ENCODE measurements at regions not wholly inside any gene's neighbourhood (a gene's known extent, or its start where the extent isn't known, plus 50 kb on each side); places are given as distances from the start of the nearest gene placed in this dataset.

DNA sequence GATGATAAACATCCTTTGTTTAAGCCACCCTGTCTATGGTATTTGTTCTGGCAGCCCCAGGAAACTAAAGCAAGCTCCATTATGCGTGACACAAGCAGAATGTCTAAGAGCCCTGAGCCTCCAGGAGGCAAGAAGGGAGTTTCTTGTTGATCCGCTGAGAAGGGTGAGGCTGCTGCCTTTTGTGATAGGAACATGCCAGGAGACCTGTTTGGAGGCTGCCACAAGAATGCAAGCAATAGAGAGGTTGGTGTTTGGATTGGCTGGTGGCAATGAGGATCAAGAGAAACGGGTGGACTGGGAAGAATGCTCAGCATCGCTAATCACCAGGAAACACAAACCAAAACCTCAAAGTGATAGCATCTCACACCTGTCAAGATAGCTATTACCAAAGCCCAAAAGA is 104.8 kb downstream of the ASB7 start:
- no peaks in the 10 kb centered on the region for H3K36me3 ChIP-seq
- H3K4me3 ChIP-seq: no peak overlapping the region
- H3K27ac ChIP-seq: no peak overlapping the region
- H3K27me3 ChIP-seq: no peaks in the 10 kb centered on the region
- H3K4me1 ChIP-seq: peaks cover 0 to 28% (median 17%) of the 10 kb centered on the region in 4 donors
- no peaks in the 10 kb centered on the region for H3K9me3 ChIP-seq
- no peak for DNase-seq
- TF ChIP-seq POLR2AphosphoS5 (IDR thresholded peaks at IDR 0.05) (no peak), EP300 (IDR thresholded peaks at IDR 0.05) (no peak), POLR2A (IDR thresholded peaks at IDR 0.05) (no peak)
- TF ChIP-seq, protein P1, sequence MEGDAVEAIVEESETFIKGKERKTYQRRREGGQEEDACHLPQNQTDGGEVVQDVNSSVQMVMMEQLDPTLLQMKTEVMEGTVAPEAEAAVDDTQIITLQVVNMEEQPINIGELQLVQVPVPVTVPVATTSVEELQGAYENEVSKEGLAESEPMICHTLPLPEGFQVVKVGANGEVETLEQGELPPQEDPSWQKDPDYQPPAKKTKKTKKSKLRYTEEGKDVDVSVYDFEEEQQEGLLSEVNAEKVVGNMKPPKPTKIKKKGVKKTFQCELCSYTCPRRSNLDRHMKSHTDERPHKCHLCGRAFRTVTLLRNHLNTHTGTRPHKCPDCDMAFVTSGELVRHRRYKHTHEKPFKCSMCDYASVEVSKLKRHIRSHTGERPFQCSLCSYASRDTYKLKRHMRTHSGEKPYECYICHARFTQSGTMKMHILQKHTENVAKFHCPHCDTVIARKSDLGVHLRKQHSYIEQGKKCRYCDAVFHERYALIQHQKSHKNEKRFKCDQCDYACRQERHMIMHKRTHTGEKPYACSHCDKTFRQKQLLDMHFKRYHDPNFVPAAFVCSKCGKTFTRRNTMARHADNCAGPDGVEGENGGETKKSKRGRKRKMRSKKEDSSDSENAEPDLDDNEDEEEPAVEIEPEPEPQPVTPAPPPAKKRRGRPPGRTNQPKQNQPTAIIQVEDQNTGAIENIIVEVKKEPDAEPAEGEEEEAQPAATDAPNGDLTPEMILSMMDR (IDR thresholded peaks at IDR 0.05): no peak
- intact Hi-C loops (cut with DNase I): no loop called here
- WGBS, 2 donors: 57% methylated on average over 4 of the region's 4 CpGs

DNA sequence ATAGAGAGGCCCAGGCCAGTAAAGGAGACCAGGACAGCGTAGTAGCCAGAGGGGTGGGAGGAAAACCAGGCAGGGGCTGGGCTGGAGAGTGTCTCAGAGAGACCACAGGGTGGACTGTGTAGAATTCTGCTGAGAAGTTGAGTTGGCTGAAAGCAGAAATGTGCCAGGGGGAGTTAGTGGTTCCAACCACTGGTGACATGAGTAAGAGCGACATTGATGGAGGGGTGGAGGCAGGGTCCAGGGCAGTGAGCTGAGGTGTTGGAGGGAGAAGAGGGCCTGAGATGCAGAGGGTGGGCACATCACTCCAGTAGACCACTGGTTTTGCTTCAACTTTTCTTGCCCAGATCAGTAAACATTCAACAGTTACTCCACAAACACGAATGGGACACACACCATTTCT is 106.5 kb downstream of the ASB7 start:
- H3K9me3 ChIP-seq: no peaks in the 10 kb centered on the region
- H3K4me3 ChIP-seq: no peak overlapping the region
- H3K27ac ChIP-seq: no peak overlapping the region
- H3K27me3 ChIP-seq: no peaks in the 10 kb centered on the region
- H3K4me1 ChIP-seq: peaks cover 0 to 45% (median 33%) of the 10 kb centered on the region in 4 donors
- TF ChIP-seq, protein P1 (IDR thresholded peaks at IDR 0.05): no peak
- TF ChIP-seq POLR2AphosphoS5 (IDR thresholded peaks at IDR 0.05) (no peak), POLR2A (IDR thresholded peaks at IDR 0.05) (no peak), EP300 (IDR thresholded peaks at IDR 0.05) (no peak)
- DNase-seq: no peak
- WGBS, 2 donors: 79 to 80% methylated on average over 3 of the region's 3 CpGs
- intact Hi-C loops (cut with DNase I): no loop called here
- H3K36me3 ChIP-seq: no peaks in the 10 kb centered on the region

DNA sequence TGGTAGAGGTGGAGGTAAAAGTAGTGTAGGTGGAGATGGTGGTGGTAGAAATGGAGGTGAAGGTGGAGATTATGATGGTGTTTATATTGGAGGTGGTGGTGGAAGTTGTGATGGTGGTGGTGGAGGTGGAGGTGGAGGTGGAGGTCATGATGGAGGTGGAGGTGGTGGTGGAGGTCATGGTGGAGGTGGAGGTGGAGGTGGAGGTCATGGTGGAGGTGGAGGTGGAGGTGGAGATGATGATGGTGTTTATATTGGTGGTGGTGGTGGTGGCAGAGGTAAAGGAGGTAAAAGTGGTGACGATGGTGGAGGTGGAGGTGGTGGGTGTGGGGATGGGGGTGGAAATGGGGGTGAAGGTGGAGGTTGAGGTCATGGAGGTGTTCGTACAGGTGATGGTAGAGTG is 107.8 kb downstream of the ASB7 start:
- Histone ChIP-seq H3K4me1 (peaks cover 0 to 45% (median 34%) of the 10 kb centered on the region in 4 donors), H3K36me3 (no peaks in the 10 kb centered on the region), H3K4me3 (no peak overlapping the region), H3K27ac (peak overlapping the region in 1 of 4 donors; percentile 82), H3K27me3 (no peaks in the 10 kb centered on the region), H3K9me3 (no peaks in the 10 kb centered on the region)
- no peak for DNase-seq
- WGBS, 2 donors: 45 to 47% methylated on average over 2 of the region's 2 CpGs
- no peak for TF ChIP-seq EP300 (IDR thresholded peaks at IDR 0.05)
- TF ChIP-seq POLR2AphosphoS5 (IDR thresholded peaks at IDR 0.05): no peak
- TF ChIP-seq POLR2A (IDR thresholded peaks at IDR 0.05): no peak
- TF ChIP-seq, protein P1 (IDR thresholded peaks at IDR 0.05): no peak
- intact Hi-C loops (cut with DNase I): no loop called here

DNA sequence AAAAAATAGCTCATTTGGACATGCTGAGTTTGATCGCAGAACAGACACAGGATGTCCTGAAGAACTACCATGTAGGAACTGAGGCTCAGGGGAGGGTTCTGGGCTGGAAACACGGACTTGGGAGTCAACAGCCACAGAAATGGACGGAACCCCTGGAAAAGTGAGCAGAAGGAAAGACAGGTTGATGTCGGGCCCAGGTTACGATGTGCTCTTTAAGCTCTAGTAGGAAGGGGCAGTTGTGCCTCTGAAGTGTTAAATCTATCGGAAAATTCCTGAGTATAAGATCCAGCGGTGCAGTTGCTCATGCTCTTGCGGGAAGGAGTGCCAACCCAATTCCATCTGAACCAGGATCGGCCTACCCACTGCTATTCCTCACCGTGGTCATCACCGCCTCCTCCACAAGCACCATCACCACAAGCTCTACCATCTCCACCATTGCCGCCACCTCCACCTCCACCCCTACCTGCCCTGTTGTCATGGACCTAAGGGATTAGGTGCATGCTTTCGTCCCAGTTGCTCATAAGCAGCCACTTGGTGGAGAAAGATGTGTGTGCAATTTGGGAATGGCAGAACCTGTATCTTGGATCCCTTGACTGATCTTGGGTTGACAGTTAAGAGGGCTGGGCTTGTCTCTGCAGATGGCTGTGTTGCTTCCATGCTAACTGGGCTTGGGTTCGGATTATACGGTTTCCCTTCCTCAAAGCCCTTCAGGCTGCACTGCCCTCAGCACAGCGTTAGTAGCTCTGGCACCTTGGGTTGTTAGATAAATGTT is 108.5 kb downstream of the ASB7 start:
- Histone ChIP-seq H3K9me3 (no peaks in the 10 kb centered on the region), H3K27me3 (no peaks in the 10 kb centered on the region), H3K36me3 (no peaks in the 10 kb centered on the region), H3K27ac (peak overlapping the region in 3 of 4 donors; percentile 45 to 82 (median 78)), H3K4me1 (peaks cover 0 to 45% (median 34%) of the 10 kb centered on the region in 4 donors), H3K4me3 (no peak overlapping the region)
- TF ChIP-seq, protein P1 (IDR thresholded peaks at IDR 0.05): no peak
- TF ChIP-seq POLR2AphosphoS5 (IDR thresholded peaks at IDR 0.05): no peak
- no peak for TF ChIP-seq POLR2A (IDR thresholded peaks at IDR 0.05)
- TF ChIP-seq EP300 (IDR thresholded peaks at IDR 0.05): no peak
- intact Hi-C loops (cut with DNase I): no loop called here
- no peak for DNase-seq
- 93 to 96% methylated on average over 16 of the region's 16 CpGs for WGBS, 2 donors

Measured in sigmoid colon (tissue), 6 donors.